ENCODE measurements at regions not wholly inside any gene's neighbourhood (a gene's known extent, or its start where the extent isn't known, plus 50 kb on each side); places are given as distances from the start of the nearest gene placed in this dataset.
"Not testable (repeated sequence)": the region's sequence is repeated elsewhere in the genome, so short reads cannot be mapped to it uniquely, and the experiment has no call there.

DNA sequence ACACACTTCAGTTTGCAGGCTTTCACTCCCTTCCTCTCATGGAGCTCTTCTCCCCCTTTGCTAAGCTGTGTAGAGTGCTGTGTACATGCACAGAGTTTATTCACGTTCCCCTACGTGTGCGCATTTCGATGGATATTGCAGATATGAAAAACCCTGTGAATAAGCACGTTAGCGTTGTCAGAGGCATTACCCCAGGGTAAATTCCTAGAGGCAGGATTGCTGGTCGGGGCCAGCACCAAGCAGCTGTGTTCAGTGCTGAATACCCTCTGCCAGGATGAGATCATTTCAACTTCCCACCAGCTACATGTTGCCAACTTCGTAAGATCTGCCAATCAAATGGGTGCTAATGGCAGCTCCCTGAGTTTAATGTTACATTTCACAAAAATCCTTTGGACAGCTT is 172.3 kb upstream of the PPP1R26 start:
- Histone ChIP-seq H3K27me3 (peaks cover 0 to 62% (median 5%) of the 10 kb centered on the region in 3 donors), H3K4me1 (no peaks in the 10 kb centered on the region), H3K27ac (no peak overlapping the region), H3K4me3 (no peak overlapping the region), H3K9me3 (peaks cover 0 to 6% (median 3%) of the 10 kb centered on the region in 4 donors), H3K36me3 (no peaks in the 10 kb centered on the region)
- WGBS, 5 donors = 66 to 78% (median 73%) methylated on average over 8 of the region's 8 CpGs
- DNase-seq = no peak
- TF ChIP-seq EP300 (IDR thresholded peaks at IDR 0.05) (no peak), POLR2A (IDR thresholded peaks at IDR 0.05) (no peak), POLR2AphosphoS5 (IDR thresholded peaks at IDR 0.05) (no peak)
- TF ChIP-seq, protein P1, sequence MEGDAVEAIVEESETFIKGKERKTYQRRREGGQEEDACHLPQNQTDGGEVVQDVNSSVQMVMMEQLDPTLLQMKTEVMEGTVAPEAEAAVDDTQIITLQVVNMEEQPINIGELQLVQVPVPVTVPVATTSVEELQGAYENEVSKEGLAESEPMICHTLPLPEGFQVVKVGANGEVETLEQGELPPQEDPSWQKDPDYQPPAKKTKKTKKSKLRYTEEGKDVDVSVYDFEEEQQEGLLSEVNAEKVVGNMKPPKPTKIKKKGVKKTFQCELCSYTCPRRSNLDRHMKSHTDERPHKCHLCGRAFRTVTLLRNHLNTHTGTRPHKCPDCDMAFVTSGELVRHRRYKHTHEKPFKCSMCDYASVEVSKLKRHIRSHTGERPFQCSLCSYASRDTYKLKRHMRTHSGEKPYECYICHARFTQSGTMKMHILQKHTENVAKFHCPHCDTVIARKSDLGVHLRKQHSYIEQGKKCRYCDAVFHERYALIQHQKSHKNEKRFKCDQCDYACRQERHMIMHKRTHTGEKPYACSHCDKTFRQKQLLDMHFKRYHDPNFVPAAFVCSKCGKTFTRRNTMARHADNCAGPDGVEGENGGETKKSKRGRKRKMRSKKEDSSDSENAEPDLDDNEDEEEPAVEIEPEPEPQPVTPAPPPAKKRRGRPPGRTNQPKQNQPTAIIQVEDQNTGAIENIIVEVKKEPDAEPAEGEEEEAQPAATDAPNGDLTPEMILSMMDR (IDR thresholded peaks at IDR 0.05) = no peak
- intact Hi-C loops (cut with DNase I; ENCODE audit: low total_unique reads) = no loop called here

DNA sequence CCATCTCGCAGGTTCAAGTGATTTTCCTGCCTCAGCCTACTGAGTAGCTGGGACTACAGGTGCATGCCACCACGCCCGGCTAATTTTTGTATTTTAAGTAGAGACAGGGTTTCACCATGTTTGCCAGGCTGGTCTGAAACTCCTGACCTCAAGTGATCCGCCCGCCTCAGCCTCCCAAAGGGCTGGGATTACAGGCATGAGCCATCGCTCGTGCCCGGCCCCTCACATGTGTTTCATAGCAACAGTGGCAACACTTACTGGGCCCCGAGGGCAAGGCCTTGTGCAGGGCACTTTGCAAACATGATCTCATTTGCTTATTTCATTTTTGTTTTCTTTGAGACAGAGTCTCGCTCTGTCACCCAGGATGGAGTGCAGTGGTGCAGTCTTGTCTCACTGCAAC is 171.7 kb upstream of the PPP1R26 start:
- H3K4me3 ChIP-seq; H3K4me1 ChIP-seq; DNase-seq; H3K36me3 ChIP-seq; H3K27ac ChIP-seq; intact Hi-C loops (cut with DNase I; ENCODE audit: low total_unique reads): not testable (repeated sequence)
- Histone ChIP-seq H3K27me3 (peaks cover 0 to 56% (median 5%) of the 10 kb centered on the region in 3 donors), H3K9me3 (peaks cover 0 to 12% (median 10%) of the 10 kb centered on the region in 4 donors)
- 72 to 83% (median 75%) methylated on average over 9 to 10 of the region's 10 CpGs for WGBS, 5 donors

GRCh38 chr9:135308821-135309762 is 170.5 kb upstream of the PPP1R26 start:
- DNase-seq = no peak

DNA sequence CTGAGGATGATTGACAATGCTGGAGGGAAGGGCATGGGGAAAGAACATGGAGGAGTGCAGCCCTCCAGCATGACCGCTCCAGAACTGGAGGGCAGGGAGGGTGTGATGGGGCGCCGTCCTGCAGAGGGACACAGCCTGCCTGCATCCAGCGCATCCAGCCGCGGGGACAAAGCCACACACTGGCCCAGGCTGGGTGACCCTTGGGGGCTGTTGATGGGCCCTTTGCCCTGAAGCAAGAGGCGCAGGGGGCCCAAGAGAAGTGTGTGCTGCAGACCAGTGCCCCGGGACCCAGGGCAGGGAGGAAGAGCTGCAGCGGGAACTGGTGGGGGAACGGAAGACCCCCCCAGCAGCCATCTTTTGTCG is 169.8 kb upstream of the PPP1R26 start:
- H3K27ac ChIP-seq = no peak overlapping the region
- TF ChIP-seq EP300 (IDR thresholded peaks at IDR 0.05) (no peak), POLR2A (IDR thresholded peaks at IDR 0.05) (no peak), POLR2AphosphoS5 (IDR thresholded peaks at IDR 0.05) (no peak)
- TF ChIP-seq, protein P1 (IDR thresholded peaks at IDR 0.05) = no peak
- peaks cover 0 to 45% (median 5%) of the 10 kb centered on the region in 3 donors for H3K27me3 ChIP-seq
- H3K4me3 ChIP-seq = no peak overlapping the region
- no peak for DNase-seq
- peaks cover 0 to 21% (median 12%) of the 10 kb centered on the region in 4 donors for H3K9me3 ChIP-seq
- 82 to 92% (median 89%) methylated on average over 11 of the region's 11 CpGs for WGBS, 5 donors
- H3K36me3 ChIP-seq = no peaks in the 10 kb centered on the region
- no peaks in the 10 kb centered on the region for H3K4me1 ChIP-seq
- intact Hi-C loops (cut with DNase I; ENCODE audit: low total_unique reads) = no loop called here

More at GRCh38 chr9:135308821-135309762, 170.5 kb upstream of the PPP1R26 start:
- intact Hi-C loops (cut with DNase I; ENCODE audit: low total_unique reads) = no loop called here
- TF ChIP-seq EP300 (IDR thresholded peaks at IDR 0.05) (no peak), POLR2A (IDR thresholded peaks at IDR 0.05) (no peak), POLR2AphosphoS5 (IDR thresholded peaks at IDR 0.05) (no peak)
- TF ChIP-seq, protein P1 (IDR thresholded peaks at IDR 0.05) = no peak
- Histone ChIP-seq H3K27me3 (peaks cover 0 to 45% (median 5%) of the 10 kb centered on the region in 3 donors), H3K4me3 (no peak overlapping the region), H3K4me1 (no peaks in the 10 kb centered on the region), H3K27ac (no peak overlapping the region), H3K36me3 (no peaks in the 10 kb centered on the region), H3K9me3 (peaks cover 0 to 21% (median 12%) of the 10 kb centered on the region in 4 donors)
- WGBS, 5 donors = 77 to 87% (median 84%) methylated on average over 25 to 30 of the region's 30 CpGs

DNA sequence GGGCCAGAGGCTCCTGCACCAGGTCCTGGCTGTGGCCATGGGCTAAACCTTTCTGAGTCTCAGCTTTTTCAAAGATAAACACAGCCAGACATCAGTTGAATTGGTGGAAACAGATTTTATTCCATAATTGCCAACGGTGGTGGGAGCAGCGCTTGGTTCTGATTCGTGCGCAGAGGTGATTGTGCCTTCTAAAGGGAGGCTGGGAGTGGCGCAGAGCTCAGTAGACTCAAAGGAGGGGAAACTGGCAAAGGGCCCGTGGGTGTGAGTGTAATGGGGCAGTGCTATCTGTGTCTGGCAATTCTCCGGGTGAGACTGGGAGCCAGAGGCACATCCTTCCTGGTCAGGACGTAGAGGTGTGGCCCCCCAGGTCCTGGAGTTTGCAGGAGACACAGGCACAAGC is 169.4 kb upstream of the PPP1R26 start:
- Histone ChIP-seq H3K9me3 (peaks cover 0 to 21% (median 12%) of the 10 kb centered on the region in 4 donors), H3K4me1 (no peaks in the 10 kb centered on the region), H3K27ac (no peak overlapping the region), H3K27me3 (peaks cover 0 to 45% (median 5%) of the 10 kb centered on the region in 3 donors), H3K4me3 (no peak overlapping the region), H3K36me3 (no peaks in the 10 kb centered on the region)
- no peak for DNase-seq
- 63 to 74% (median 68%) methylated on average over 8 of the region's 8 CpGs for WGBS, 5 donors
- intact Hi-C loops (cut with DNase I; ENCODE audit: low total_unique reads) = no loop called here
- TF ChIP-seq EP300 (IDR thresholded peaks at IDR 0.05) (no peak), POLR2A (IDR thresholded peaks at IDR 0.05) (no peak), POLR2AphosphoS5 (IDR thresholded peaks at IDR 0.05) (no peak)
- TF ChIP-seq, protein P1 (IDR thresholded peaks at IDR 0.05) = no peak

Data from stomach (tissue), 8 donors.